ENCODE measurements at regions not wholly inside any gene's neighbourhood (a gene's known extent, or its start where the extent isn't known, plus 50 kb on each side); places are given as distances from the start of the nearest gene placed in this dataset.

DNA sequence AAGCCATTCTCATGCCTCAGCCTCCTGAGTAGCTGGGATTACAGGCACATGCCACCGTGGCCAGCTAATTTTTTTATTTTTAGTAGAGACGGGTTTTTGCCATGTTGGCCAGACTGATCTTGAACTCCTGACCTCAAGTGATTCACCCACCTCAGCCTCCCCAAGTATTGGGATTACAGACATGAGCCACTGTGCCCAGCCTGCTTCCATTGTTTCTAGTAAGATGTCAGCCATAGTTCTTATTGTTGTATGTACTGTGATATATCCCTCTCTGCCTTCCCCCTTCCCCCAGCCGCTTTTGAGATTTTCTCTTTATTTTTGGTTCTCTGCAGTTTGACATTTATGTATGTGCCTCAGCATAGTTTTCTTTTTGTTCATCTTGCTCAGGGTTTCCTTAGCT lies 87.9 kb upstream of the KLF14 start:
- TF ChIP-seq, protein P1, sequence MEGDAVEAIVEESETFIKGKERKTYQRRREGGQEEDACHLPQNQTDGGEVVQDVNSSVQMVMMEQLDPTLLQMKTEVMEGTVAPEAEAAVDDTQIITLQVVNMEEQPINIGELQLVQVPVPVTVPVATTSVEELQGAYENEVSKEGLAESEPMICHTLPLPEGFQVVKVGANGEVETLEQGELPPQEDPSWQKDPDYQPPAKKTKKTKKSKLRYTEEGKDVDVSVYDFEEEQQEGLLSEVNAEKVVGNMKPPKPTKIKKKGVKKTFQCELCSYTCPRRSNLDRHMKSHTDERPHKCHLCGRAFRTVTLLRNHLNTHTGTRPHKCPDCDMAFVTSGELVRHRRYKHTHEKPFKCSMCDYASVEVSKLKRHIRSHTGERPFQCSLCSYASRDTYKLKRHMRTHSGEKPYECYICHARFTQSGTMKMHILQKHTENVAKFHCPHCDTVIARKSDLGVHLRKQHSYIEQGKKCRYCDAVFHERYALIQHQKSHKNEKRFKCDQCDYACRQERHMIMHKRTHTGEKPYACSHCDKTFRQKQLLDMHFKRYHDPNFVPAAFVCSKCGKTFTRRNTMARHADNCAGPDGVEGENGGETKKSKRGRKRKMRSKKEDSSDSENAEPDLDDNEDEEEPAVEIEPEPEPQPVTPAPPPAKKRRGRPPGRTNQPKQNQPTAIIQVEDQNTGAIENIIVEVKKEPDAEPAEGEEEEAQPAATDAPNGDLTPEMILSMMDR (IDR thresholded peaks at IDR 0.05): no peak
- no peak for TF ChIP-seq POLR2A (IDR thresholded peaks at IDR 0.05)
